Dermis blood vessel endothelial cell (primary cell): ENCODE measurements at regions not wholly inside any gene's neighbourhood (a gene's known extent, or its start where the extent isn't known, plus 50 kb on each side); places are given as distances from the start of the nearest gene placed in this dataset.
"Not testable (repeated sequence)": the region's sequence is repeated elsewhere in the genome, so short reads cannot be mapped to it uniquely, and the experiment has no call there.

Experiments used
- DNase-seq: peaks from one replicate; pipeline ENCODE4 v3.0.0; 2010

- no peak for DNase-seq
Measured at GRCh38 chr15:75100679-75101078, 77.3 kb downstream of the PPCDC start.

- peak; percentile 92 for DNase-seq
Measured at GRCh38 chr15:75104804-75105557, 81.6 kb downstream of the PPCDC start.

GRCh38 chr15:75107516-75107907 is 84.1 kb downstream of the PPCDC start:
- DNase-seq, result no peak

GRCh38 chr15:75107908-75108838 is 84.8 kb downstream of the PPCDC start:
- peak; percentile 75 for DNase-seq

- DNase-seq, result no peak
Measured at GRCh38 chr15:75109021-75109735, 85.8 kb downstream of the PPCDC start.

GRCh38 chr15:75109736-75110130 is 86.3 kb downstream of the PPCDC start:
- DNase-seq, result no peak

GRCh38 chr15:75112278-75112847 is 89.0 kb downstream of the PPCDC start:
- no peak for DNase-seq

- DNase-seq, result no peak
Measured at GRCh38 chr15:75112848-75113492, 88.7 kb upstream of the C15orf39 start.

GRCh38 chr15:75114327-75114726 is 87.4 kb upstream of the C15orf39 start:
- DNase-seq, result no peak

GRCh38 chr15:75114796-75115195 is 86.9 kb upstream of the C15orf39 start:
- no peak for DNase-seq

GRCh38 chr15:75115411-75115913 is 86.2 kb upstream of the C15orf39 start:
- DNase-seq, result not testable (repeated sequence)

GRCh38 chr15:75116143-75116542 is 85.5 kb upstream of the C15orf39 start:
- not testable (repeated sequence) for DNase-seq

GRCh38 chr15:75117993-75118392 is 83.7 kb upstream of the C15orf39 start:
- DNase-seq, result no peak

- DNase-seq, result not testable (repeated sequence)
Measured at GRCh38 chr15:75119312-75119711, 82.4 kb upstream of the C15orf39 start.

- DNase-seq, result no peak
Measured at GRCh38 chr15:75121491-75121890, 80.2 kb upstream of the C15orf39 start.

- DNase-seq, result no peak
Measured at GRCh38 chr15:75123395-75123794, 78.3 kb upstream of the C15orf39 start.

GRCh38 chr15:75124278-75124677 is 77.4 kb upstream of the C15orf39 start:
- DNase-seq, result not testable (repeated sequence)

GRCh38 chr15:75125935-75126334 is 75.7 kb upstream of the C15orf39 start:
- no peak for DNase-seq

- no peak for DNase-seq
Measured at GRCh38 chr15:75126864-75127580, 74.7 kb upstream of the C15orf39 start.

GRCh38 chr15:75129788-75130187 is 71.9 kb upstream of the C15orf39 start:
- no peak for DNase-seq

- DNase-seq, result no peak
Measured at GRCh38 chr15:75131269-75131643, 70.4 kb upstream of the C15orf39 start.
